CD4-positive, alpha-beta T cell treated with Interleukin-4 for 4 hours (primary cell): ENCODE measurements at regions not wholly inside any gene's neighbourhood (a gene's known extent, or its start where the extent isn't known, plus 50 kb on each side); places are given as distances from the start of the nearest gene placed in this dataset.
"Not testable (repeated sequence)": the region's sequence is repeated elsewhere in the genome, so short reads cannot be mapped to it uniquely, and the experiment has no call there.

Experiments
- DNase-seq: peaks from one replicate; pipeline ENCODE4 v3.0.0-alpha.2; 2020

DNA sequence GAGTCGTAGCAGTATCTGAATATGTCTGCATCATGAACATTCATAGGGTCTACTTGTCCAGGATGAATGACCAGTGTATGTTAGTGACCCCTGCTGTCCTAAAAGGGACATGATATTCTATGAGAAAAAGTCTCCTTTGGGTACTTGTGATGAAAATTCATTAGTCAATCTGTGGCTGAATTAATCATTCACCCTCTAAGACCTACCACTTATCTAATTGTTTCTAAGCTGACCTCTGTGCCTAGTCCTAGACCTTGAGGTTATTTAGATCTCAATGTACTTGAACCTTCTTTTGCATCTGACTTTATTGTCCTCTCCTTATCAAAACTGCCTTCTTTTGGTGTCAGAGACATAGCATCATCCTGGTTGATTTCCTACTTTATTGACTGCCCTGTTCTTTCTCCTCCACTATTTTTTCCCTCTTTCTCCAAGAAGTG, 799.3 kb downstream of the DIPK2A start:
- no peak for DNase-seq

DNA sequence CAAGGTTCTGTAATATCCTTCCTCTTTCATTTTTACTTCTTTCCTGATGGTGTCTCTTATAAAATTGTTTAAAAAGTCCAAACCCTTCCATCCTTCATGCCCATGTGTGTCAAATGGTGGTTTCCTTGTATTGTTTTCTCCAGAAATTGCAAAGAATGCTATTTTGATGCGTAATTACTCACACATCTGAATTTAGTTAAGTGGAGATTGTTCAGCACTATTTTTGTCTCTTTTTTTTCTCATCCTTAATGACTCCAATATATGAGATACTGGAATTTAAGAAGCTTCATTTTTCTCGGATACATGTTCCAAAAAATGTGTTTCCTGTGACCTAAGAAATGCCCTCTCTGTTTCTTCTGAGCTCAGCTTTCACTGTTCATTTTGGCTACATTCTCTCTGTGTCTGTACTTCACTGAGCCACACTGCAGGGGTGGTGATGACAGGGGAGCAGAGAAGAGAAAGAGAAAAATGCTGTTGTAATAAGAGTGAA, 799.8 kb downstream of the DIPK2A start:
- no peak for DNase-seq

DNA sequence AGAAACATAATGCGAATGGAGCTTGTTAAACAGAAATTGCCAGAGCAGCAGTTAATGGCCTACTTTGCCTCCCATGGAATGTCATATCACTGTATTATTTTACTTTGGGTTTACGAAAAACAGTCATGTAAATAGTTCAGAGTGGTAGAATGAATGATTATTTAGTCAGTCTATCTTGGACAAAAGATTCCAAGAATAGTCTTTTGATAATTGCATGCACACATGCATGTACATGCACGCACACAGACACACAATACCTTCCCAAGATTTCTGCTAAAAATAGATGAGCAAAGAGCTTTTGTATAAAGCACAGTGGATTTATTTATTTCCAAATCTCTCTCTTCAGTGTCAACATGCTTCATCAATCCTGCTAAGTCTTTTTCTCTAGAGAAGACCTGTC, 800.7 kb downstream of the DIPK2A start:
- no peak for DNase-seq

GRCh38 chr3:144773350-144773749, 801.7 kb downstream of the DIPK2A start:
- no peak for DNase-seq

- DNase-seq, result no peak
Measured at GRCh38 chr3:144774897-144775296, 803.3 kb downstream of the DIPK2A start.

GRCh38 chr3:144775551-144775950, 803.9 kb downstream of the DIPK2A start:
- DNase-seq, result no peak

DNA sequence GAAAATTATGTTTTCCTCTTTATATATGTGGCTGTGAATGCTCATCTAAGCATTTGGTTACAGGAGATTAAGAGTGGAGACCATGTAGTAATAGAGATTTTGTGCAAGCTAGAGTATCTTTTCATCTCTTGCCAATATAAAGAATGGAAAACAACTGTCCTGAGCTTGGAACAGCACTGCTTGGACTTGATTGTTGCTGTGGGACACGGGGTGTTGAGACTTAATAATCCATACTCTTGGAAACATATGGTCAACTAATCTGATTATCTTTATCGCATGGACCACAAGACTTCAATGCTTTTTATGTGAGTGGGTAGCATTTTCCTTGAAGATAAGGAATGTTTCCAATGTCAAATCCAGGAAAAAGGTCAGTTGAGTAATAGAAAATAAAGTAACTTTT, 806.3 kb downstream of the DIPK2A start:
- DNase-seq, result no peak

GRCh38 chr3:144791034-144791433, 819.4 kb downstream of the DIPK2A start:
- no peak for DNase-seq

DNA sequence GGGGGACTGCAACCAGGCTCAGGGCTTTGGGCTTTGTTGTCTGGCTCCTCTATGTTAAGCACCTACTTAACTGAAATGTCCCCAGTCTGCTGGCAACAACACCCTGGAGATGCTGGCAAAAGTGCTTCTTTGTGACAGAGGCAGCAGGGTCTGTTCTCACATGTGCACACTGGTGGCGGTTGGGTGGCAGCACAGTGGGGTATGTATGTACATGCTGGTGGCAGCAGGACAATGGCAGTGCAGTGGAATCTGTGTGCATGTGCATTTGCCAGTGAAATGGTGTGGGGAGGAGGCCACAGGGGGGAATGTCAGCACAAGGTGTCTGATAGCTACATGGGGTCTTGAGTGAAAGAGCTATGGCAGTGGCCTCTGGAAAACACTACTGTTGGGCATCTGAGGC, 830.3 kb downstream of the DIPK2A start:
- no peak for DNase-seq

DNA sequence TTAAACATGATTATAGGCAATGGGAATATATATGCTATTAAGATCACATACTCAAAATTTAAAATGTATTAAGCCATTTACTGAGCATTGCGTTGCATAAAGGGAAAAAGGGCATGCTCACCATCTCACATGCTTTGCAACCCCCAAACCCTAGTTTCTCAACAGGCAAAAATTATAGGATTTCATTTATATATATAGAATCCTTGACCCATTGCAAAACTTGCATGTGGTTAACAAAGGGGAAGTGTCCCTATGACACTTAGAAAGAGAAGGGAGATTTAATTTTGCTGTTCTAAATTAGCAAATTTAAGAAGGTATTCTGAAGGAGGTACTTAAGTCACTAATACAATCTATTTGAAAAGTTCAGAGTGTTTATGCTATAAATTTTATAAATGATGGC, 837.8 kb downstream of the DIPK2A start:
- DNase-seq, result no peak

DNA sequence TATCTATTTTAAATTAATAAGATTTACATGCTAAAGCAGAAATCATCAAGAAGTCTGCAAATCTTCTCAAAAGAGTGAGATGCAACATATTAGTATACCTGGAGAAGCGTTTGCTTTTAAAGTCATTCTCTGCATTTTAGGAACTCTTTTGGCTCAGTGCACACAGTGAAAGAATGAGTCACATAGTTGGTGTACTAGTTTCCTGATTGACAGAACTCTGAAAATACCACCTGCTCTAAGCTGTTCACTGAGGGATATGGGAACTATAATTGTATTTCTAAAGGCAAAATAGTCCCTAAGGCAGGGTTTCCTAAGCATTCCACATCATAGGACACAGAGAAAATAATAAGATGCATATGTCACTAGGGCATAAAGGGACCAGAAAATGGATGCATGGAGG, 838.5 kb downstream of the DIPK2A start:
- no peak for DNase-seq

GRCh38 chr3:144815655-144816054, 844.0 kb downstream of the DIPK2A start:
- DNase-seq, result no peak

DNA sequence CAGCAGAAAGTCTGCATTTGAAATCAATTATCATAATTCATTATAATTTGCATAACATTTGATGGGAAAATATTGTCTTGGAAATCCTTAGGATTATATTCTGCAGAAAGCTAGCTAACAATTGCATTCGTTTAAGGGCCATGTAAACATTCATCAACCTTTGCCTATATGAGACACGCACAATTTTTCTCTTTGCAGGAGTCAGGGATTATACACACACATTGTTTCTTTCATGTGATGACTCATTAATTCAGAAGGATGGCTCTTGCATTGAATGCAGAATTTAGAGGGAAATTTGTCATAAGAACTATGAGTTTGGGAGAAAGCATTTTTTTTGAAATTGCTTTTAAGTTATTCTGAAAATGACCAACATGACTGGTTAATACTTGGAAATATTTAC, 844.7 kb downstream of the DIPK2A start:
- no peak for DNase-seq

DNA sequence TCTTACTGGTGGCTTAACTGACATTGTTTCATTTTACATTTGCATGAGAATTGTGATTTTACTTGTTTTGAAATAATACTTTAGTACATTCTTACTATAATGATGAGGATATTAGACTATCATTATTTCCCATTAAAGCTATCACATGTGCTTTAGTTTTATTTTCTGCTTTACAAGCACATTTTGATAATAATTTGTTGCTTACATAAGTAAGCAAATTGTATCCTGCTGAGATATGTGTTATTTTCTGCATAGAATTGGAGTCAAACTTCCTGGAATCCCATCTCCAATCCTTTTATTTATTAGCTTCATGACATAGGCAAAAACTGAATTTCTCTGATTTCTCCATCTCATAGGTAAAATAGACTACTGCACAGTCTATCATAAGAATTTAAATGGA, 847.4 kb downstream of the DIPK2A start:
- DNase-seq, result no peak

- not testable (repeated sequence) for DNase-seq
Measured at GRCh38 chr3:144820232-144820631, 848.6 kb downstream of the DIPK2A start.

DNA sequence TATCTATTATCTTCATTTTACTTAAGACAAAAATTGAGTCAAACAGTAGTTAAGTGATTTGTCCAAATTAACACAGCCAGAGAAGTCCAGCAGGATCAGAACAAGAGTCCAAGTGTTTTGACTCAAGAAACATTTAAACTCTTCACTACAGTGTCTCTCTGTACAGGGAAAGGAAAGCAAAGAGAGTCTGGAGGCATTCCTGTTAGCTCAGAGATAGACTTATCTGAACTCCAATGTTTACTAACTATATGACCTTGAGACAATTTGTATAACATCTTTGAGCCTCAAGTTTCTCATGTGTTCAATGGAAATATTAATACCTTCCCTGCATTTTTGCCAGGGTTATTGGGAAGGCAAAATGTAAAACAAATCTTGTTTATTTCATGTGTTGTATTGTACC, 849.1 kb downstream of the DIPK2A start:
- no peak for DNase-seq

GRCh38 chr3:144821583-144821982, 850.0 kb downstream of the DIPK2A start:
- DNase-seq, result no peak

- DNase-seq, result no peak
Measured at GRCh38 chr3:144822671-144823070, 851.0 kb downstream of the DIPK2A start.

DNA sequence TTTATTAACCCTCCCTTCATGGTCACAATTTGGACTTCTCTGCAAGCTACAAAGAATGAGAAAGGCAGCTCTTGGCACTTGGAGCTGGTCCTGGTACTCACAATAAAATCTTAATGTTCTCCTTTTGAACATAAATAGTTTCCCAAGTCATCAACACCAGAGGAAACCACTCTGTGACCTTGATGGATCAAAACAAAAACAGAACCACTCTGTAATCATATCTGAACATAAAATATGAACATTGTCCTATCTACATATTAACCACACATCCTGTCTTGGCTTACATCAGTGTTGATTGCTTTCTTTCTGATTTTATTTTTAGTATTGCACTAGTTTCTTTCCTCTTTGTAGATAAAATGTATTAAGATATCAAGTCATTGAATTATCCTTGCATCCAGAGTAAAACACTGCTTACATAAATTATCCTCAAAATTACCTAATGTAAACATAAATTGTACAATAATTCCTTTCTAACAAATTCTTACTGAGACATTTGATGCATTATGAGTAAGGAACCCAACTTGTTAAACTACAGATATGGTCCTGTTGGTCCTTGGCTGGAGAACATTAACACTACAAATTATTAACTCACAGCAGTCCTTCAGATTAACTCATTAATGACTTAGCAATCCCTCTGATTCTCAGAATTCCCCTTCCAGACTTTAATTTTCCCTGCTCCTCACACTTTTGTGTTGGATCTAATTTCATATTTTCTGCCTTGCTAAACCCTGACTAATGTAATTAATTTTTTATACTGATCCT, 860.5 kb downstream of the DIPK2A start:
- DNase-seq, result no peak

GRCh38 chr3:144839991-144840390, 868.4 kb downstream of the DIPK2A start:
- DNase-seq, result no peak

GRCh38 chr3:144840866-144841265, 869.2 kb downstream of the DIPK2A start:
- DNase-seq, result no peak

DNA sequence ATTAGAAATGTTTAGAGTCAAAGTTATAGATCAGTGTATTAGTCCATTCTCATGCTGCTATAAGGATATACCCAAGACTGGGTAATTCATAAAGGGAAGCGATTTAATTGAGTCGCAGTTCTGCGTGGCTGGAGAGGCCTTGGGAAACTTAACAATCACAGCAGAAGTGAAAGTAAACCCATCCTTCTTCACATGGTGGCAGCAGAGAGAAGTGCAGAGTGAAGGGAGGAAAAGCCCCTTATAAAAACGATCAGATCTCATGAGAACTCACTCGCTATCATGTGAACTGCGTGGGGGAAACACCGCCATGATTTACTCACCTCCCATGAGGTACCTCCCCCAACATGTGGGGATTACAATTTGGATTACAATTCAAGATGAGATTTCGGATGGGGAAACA, 871.5 kb downstream of the DIPK2A start:
- DNase-seq, result no peak

DNA sequence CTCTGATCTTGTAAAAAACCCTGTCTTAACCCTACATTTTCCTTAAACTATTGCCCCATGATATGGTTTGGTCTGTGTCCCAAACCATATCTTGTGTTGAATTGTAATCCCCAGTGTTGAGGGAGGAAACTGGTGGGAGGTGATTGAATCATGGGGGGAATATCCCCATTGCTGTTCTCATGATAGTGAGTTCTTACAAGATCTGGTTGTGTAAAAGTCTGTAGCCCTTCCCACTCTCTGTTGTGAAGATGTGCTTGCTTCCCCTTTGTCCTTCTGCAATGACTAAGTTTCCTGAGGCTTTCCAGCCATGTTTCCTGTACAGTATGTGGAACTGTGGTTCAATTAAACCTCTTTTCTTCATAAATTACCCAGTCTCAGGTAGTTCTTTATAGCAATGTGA, 881.4 kb downstream of the DIPK2A start:
- no peak for DNase-seq

- DNase-seq, result not testable (repeated sequence)
Measured at GRCh38 chr3:144854020-144854419, 882.4 kb downstream of the DIPK2A start.

DNA sequence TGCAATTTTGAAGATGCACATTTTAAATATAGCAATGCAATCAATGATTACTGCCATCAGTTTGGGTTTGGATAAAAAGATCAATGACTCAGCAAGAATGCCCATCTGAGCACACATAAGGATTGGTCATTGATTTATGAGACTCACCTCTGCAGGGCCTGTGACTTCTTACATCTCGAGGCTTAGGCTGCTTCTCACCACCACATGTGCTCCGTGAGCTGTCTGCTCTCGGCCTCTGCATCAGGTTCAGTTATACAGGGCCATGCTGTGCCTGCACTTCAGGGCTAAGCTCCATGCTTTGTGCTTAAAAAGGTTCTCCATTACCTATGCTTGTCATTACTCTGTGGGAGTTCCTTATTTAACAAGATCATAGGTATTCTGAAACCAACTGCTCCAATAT, 887.5 kb downstream of the DIPK2A start:
- no peak for DNase-seq
